ENCODE measurements at regions not wholly inside any gene's neighbourhood (a gene's known extent, or its start where the extent isn't known, plus 50 kb on each side); places are given as distances from the start of the nearest gene placed in this dataset.
"Not testable (repeated sequence)": the region's sequence is repeated elsewhere in the genome, so short reads cannot be mapped to it uniquely, and the experiment has no call there.

DNA sequence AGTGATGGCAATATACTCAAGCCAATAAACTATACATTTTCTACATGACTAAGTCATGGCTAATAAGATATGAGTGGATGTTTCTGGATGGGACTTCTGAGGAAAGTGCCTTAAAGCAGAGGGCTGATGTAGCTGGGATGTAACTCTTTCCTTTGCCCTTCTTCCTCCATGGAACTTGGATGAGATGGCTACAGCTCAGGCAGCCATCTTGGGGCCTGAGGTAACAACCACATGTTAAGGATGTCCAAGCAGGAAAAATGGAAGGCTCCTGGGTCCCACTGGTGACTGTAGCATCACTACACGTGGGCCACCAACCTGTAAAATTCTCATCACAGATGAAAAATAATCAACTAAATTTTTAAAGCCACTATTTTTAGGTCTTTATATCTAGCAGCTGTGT is 54.4 kb upstream of the GRIP1 start:
- no peak for DNase-seq

DNA sequence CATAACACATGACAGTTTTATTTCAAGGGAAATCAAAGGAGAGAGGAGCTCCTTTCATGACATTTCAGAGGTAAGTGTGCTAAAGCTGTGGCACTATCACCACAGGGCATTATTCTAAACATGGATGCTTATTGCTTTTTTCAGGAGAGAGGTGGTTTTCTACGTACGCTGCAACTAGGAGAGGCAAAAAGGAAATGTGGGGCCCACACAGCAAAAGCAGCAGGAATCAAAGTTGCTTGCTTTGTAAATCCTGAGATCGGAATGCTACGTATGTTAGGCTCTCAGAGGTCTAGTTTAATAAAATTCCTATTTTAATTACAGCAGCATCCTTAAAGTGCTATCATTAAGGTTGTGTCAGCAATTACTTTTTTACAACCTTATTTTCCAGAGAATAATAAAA is 55.0 kb upstream of the GRIP1 start:
- no peak for DNase-seq

DNA sequence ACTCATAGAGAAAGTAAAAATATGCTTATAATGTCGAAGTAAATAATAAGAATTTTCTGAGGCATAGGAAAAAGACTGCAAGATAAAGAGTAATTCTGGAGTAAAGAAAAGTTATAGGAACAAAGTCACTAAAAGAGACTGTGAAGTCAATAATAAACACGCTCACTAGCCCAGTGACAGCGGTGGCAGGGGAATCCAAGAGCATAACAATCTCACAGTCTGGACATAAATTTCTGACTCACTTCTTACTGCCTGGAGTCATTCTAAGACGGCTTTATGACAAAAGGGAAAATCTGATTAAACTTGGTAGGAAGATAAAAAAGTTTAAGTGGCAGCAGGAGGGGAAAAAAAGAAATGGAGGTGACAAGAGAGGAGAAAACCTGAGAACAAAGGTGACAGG is 56.4 kb upstream of the GRIP1 start:
- no peak for DNase-seq

DNA sequence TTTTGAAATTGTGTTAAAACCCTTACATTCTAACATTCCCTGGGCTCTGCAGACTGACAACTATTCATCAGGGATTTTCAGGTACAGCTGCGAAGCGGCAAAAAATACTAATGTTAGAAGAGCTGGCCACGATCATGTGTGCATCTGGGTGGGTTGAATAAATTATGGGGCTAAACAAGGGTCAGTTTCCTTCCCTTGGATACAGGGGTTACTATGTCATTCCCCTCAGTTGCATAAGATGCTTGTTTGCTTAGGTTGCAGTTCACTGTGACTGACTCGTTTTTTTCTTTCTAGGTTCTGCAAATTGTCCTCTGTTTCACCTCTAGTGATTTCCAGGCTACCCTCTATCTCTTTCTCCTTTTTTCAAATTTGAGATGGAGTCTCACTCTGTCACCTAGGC is 58.1 kb upstream of the GRIP1 start:
- no peak for DNase-seq

DNA sequence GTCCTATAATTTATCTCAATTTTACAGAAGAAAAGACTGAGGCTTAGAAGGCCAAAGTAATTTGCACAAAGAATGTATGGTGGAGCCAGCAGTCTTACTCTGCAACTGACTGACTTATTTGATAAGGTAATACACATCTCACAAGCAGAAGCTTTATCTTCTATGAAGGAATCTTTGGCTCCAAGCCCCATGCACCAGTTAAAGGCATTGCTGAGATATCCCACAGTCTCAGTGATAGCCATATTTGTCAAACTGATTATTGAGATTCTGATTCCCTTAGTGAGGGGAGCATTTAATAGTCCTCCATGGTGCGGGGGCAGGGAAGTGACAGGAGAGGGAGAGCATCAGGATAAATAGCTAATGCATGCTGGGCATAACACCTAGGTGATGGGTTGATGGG is 60.4 kb upstream of the GRIP1 start:
- no peak for DNase-seq

DNA sequence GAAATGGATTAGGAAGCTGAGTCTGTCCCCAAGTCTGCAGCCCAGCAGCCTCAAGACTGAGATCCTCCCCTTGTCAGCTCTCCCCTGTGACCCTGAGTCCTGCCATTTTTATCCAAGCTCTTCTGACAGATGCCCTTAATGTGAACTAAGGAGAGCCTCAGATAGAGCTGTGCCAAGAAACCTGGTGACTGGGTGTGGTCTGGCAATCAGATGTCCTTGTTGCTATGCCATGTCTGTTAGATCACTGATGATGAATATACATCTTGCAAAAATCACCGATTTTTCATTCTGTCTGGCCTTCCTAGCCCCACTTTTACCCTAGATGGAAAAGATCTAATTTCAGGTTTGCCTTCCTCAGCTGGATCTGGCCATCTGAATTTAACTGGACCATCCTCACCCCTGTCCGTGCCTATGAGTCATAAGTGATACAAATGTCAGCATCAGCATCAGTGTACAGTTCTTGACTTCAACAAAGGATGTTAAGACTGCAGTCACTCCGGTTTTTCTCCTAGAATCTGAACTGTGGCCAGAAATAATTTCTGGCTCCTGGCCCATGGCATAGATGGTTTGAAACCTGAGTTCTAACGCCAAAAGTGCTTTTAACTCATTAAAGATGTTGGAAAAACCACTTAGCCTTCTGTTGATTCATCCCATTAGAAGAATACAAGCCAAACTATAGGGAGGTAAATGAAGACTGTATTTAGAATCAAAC is 61.2 kb upstream of the GRIP1 start:
- no peak for DNase-seq

DNA sequence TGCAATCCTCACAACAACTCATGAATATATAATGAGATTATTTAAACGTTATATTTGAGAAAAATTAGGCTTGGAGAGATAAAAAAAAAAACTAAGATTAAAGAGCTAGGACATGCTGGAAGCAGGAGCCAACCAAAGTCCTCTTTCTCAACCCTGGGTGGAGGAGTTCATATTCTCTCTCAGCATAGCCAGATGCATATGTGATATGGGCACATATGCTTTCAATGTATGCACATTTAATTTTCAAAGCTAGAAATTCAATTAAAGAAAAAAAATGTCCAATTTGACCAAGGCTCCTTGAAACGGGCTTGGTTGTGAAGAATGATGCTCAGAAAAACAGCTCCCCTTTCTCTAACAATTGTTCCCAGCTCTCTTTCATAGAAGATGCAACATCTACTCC is 61.9 kb upstream of the GRIP1 start:
- DNase-seq: no peak

DNA sequence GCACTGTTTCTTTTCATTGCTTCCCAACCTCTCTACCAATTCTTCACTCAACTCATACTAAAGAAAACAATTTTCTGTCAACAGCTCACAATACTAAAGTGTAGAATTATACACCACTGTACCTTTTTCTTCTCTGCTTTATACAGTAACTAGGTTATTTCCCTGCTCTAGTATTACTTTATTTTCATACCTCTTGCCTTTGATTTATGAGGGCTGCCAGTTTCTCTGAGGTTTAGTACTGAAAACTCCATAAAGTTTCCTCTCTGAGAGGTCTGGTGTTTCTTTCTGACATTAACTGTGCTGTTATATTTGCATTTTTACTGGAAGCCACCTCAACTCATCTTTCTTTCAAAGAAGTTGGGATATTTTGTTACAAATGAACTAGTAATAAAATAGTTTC is 63.0 kb upstream of the GRIP1 start:
- no peak for DNase-seq

DNA sequence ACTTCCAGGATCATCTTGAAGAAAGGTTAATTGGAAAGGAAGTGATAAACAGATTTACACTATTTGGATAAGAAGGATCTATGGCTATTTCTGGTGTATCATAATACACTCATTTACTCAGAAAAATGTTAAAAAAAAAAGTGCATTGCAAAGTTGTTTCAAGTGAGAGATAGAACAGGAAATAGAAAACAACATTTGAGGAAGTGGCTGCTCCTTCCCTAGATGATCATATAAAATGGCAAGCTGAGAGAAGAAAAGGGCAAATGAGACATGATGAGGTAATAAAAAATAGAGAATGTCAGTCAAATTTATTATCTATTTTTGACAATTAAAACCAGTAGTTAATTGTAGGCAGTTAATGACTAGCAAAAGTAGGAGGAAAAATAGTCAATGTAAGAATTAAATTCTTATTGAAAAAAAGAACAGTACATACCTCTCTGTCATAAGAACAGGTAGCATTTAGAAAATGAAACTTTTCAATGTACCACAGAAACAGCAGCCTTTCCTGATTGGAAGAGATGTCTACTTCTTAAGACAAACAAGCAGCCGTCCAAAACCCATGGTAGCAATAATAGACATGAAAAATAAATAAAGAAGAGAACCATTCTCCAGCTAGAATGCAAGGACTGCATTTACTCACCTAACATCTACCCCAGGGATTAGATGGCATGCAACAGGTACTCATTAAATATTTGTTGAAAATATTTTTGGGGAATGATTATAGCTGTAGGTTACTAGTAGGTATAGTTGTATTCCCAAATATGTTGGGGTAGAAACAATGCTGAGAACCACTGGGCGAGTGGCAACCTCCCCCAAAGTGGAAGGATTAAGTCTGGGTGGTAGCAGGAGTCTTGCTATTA is 63.9 kb upstream of the GRIP1 start:
- DNase-seq: no peak

DNA sequence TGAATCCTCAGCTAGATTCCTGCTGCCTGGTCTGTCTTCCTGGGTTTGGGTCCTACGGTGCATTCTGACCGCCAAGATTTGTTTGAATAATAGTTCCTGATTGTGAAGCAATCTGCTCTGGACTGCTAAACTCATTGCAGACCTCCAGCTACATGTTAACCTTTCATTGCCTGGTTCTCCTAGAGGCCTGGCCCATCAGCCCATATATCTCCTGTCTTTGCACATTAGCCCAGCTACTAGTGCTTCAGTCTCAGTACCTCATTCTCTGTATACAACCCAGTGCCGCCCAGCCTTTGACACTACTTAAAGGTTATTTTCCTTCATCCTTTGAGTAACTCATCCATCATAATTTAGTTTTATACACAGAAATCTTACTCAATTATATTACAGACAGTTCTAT is 65.6 kb upstream of the GRIP1 start:
- DNase-seq: no peak

DNA sequence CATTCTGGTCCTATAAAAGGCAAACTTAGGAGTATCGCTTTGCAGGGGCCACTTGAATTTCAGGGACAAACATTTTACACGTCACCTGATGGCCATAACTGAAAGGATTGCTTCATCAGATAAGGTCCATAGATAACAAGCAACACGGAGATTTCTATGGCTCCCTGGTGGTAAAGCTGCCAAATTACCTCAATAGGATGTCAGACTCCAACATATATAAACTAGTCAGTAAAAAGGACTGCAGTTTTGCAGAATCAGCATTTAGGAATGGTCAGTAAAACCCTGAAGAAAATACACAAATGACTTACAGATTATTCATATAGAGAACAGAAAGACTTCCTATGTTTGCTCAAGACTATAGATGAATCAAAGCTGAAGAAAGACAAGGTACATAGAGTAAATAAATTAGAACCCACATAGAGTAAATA is 66.1 kb upstream of the GRIP1 start:
- DNase-seq: no peak

DNA sequence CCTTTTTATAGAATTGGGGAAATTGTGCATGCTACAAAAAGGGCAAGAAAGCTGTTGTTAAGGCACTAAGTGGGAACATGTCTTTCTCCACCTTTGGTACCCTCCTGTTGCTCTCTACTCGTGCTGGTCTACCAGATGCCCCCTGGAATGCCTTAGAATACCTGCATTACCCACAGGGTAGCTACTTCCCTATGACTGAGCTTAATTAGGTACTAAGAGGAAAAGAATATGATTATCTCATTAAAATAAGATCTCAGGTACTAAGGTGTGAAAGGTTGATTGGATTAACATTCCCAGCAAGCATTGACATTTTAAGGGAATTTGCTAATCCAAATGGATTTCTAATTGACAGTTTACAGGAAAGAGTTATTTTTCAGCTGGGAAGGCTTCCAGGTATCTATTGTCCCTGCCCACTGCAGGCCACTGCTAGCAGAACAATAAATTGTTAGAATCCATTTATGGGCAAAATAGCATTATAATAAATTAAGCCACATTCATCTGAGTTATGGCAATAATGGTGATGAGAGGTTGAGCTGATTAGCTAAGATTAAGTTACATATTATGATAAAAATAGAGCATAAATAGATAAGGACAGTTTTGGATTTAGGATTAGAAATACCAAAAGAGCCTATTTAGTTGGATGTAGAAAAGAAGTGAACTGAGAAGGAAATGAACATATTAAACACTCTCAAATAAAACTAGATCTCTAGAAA is 67.8 kb upstream of the GRIP1 start:
- no peak for DNase-seq

DNA sequence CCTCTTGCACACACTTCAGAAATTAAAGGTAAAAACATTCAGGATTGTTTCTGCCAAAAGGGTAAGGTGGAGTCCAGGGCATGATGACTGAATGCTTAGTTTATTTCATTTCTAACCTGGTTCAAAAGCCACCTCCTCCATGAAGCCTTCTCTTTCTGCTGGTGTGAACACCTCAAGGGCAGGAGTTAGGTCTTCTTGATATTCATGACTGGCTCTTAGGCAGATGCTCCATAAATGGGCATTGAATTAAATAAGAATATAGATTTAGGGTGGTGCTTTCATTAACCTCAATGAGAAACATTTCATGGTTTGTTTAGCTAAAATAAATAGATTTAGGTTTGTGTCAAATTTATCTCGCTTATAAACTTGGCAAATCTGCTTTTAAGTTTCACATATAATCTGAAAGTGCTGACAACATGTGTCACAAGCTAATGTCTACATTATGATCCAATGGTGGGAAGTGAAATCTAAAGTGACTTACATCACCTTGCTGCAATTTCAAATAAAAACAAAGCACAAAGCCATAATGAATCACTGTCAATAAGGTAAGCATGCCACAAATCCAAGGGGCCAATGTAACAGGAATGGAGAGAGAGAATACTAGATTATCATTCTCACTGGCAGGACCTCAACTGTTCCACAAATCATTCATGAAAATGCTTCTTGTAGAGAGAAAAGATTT is 72.7 kb upstream of the GRIP1 start:
- no peak for DNase-seq

DNA sequence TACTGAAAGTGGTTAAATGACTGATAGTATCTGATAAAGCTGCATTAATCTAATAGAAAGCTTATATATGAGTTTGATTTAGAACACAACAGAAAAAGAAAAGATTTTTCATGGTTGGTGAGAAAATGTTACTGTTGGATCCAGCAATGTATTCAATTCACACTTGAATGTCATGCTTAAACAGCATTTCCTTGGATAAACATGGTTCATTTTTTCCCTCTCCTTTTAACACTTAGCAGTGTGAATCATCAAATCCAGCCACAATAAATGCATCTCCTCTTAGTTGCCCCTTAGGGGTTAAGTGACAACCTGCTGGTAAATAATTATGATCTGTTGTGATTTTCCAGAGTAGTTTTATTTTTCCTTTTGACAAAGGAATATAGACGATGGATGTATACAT is 74.9 kb upstream of the GRIP1 start:
- DNase-seq: no peak

DNA sequence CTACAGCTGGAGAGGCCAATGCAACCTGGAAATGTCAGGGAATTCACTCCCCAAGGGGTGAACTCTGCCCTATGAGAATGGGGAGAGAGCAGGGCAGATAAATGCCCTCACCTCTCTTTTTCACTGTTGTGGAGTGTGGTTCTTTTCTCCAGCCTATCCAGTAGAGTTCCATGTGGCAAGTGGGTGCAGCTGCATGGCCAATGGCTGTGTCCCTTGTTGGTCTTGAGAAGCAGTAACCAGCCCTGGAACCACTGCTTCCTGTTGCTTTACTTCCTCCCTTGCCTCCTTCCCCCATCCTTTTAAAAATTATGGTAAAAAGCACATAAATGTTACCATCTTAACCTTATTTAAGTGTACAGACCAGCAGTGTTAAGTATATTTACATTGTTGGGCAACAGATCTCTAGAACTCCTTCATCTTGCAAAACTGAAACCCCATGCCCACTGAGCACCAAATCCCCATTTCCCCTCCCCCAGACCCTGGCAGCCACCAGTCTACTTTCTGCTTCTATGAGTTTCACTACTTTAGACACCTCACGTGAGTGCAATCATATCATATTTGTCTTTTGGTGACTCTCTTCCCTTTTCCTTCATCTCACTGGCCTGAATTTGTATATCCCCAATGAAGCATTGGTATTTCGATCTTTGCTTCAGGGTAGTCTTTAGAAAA is 77.0 kb upstream of the GRIP1 start:
- no peak for DNase-seq

DNA sequence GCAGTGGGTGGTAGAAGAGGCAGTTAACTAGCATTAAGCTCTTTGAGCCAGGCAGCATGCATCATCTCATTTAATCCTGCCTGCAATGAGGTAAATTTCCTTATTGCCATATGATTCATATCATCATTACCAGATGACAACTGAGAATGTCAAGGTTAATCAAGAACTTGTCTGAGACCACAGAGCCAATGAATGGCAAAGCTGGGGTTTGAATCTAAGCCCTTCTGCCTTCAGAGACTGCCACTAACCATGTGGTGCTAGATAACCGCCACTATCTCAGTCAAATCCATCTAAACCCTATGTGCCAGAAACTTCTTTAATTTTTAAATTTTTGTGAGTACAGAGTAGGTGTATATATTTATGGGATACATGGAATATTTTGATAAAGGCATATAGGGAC is 77.8 kb upstream of the GRIP1 start:
- no peak for DNase-seq

DNA sequence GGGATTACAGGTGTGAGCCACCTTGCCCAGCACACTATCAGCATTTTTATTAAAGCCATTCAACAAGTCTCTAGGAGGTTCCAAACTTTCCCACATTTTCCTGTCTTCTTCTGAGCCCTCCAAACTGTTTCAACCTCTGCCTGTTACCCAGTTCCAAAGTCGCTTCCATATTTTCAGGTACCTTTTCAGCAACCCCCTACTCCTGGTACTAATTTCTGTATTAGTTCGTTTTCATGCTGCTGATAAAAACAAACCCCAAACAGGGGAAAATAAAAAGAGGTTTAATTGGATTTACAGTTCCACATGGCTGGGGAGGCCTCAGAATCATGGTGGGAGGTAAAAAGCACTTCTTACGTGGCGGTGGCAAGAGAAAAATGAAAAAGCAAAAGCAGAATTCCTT is 81.2 kb upstream of the GRIP1 start:
- DNase-seq: not testable (repeated sequence)

DNA sequence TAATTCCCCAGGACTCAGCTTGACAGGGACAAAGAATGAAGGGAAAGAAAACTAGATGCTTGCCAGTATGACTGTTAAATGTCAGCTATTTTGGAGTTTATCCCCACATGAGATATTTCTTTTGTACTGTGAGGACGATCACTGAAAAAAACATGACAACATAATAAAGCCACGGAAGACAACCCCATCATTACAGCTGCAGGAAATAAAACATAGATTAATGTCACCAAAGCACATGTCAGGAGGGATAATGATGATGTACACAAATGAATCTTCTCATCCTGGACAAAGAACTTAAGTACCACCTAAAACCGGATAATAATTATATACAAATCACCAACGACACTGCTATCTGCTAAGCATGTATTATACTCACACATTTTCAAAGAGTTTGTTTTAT is 84.6 kb upstream of the GRIP1 start:
- DNase-seq: no peak

DNA sequence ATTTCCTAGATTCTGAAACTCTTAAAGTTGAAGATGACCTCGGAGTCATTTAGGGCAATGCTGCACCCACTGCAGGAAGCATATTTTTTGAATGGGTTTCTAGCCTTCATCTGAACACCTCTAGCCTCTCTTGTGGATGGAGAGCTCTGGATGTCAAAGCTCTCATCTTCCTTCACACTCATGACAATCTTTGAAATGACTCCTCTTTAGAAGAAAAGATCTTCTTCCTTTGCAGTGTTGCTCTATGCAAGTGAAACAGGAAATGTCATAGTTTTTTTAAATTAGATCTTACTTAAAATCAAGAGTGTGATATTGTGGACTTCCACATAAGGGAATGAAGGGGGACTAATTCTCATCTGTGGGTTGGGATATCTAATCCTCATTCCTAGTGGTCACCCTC is 86.3 kb upstream of the GRIP1 start:
- no peak for DNase-seq

DNA sequence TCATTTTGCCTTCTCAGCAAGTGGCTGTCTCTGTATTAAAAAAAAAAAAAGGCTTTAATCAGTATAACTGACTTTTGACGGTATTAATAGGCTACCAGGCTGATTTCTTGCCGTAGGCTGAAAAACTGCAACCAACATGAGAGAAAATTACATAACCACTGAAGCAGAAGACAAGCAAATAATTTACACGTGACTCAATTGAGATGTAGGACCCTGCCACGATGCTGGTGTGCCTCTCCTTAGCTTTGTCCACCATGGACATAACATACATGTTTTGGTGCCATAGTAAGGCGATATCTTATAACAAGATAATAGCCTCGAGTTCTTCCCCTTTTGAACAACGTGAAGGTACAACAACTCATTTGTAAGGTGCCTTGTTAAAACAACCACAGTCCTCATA is 88.7 kb upstream of the GRIP1 start:
- DNase-seq: no peak

DNA sequence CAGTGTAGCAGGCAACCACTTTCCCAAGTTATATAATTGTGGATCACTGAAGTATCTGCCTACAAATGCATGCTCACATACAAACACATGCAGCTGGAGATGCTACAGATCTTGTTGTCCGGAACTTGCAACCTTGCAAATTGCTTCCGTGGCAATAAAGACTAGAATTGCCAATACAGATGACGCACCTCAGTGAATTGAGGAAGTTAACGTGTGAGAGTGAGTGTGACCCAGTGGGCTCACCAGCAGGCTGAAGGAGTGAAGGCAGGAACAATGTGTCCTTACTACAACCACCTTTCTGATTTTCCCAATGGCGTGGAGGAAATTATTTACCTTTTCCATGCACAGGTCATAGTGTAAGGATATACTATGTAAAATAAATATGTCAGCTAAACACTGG is 89.4 kb upstream of the GRIP1 start:
- no peak for DNase-seq

DNA sequence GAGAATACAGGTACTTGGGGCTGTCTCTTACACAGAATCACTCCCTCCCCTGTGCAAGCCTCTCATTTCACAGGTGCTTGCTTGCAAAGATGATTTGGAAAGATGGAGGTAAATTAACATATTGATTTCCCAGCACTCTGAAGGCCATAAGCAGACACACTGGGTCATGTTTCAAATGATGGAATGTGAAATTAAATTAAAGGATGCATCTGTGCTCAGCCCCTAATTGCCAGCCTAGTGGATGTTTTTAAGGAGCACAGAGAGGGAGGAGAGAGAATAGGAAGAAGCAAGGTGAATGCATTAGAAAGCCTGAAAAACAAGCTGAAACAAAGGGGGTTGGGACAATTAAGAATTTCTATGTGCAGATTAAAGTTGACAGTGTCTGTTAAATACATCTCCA is 96.1 kb upstream of the GRIP1 start:
- no peak for DNase-seq

DNA sequence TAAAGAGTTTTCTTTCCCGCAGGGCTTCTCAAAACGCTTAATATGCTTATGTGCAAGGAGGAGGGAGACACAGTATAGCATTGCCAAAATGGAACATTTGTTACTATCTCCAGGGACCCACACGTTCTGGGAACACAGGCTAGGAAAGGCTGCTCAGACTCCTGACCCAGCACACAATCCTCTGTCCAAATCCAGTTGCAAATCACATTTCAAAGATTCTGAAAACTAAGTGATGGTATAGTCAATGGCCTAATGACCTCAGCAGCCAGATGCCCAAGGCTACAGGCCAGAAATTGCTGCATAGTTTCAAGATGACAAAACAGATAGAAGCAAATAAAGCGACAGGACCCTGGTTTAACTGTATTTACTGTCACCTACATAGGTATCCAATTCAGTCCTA is 97.0 kb upstream of the GRIP1 start:
- no peak for DNase-seq

All from stimulated activated CD4-positive, alpha-beta T cell treated with anti-CD3 and anti-CD28 coated beads, Interleukin-4, amount 100 ng/mL, for 4 hours (primary cell).